ENCODE measurements at regions not wholly inside any gene's neighbourhood (a gene's known extent, or its start where the extent isn't known, plus 50 kb on each side); places are given as distances from the start of the nearest gene placed in this dataset.

DNA sequence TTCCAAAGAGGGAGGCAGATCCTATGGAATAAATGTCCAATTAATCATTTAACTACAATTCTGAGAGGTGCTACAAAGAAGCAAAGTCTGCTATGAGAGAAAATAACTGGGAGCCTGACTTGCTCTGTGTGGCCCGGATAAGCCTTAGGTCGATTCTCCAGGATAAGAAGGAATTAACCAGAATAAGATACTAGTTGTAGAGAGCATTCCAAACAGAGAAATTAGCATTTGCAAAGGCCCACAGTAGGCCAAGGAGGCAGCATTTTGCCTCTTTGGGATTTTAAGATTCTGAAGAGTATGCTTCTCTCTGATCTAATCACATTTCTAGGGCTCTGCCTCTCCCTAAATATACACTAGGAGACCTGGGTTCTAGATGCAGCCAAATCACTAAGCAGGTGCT lies 113.7 kb downstream of the SNX19 start:
- DNase-seq = no peak
- H3K27me3 ChIP-seq = no peaks in the 10 kb centered on the region
- H3K27ac ChIP-seq = no peak overlapping the region
- H3K36me3 ChIP-seq (replicated peaks in 1 of 2) = no peaks in the 10 kb centered on the region
- no peak overlapping the region for H3K4me3 ChIP-seq
- intact Hi-C loops (cut with DNase I) = no loop called here
- H3K9me3 ChIP-seq (replicated peaks in 1 of 3) = no peaks in the 10 kb centered on the region
- no peak for TF ChIP-seq CTCF (IDR thresholded peaks at IDR 0.05)
- TF ChIP-seq POLR2A (IDR thresholded peaks at IDR 0.05) = no peak
- no peaks in the 10 kb centered on the region for H3K4me1 ChIP-seq (replicated peaks in 1 of 2)
- 72 to 78% (median 75%) methylated on average over 2 of the region's 2 CpGs for WGBS, 4 donors

DNA sequence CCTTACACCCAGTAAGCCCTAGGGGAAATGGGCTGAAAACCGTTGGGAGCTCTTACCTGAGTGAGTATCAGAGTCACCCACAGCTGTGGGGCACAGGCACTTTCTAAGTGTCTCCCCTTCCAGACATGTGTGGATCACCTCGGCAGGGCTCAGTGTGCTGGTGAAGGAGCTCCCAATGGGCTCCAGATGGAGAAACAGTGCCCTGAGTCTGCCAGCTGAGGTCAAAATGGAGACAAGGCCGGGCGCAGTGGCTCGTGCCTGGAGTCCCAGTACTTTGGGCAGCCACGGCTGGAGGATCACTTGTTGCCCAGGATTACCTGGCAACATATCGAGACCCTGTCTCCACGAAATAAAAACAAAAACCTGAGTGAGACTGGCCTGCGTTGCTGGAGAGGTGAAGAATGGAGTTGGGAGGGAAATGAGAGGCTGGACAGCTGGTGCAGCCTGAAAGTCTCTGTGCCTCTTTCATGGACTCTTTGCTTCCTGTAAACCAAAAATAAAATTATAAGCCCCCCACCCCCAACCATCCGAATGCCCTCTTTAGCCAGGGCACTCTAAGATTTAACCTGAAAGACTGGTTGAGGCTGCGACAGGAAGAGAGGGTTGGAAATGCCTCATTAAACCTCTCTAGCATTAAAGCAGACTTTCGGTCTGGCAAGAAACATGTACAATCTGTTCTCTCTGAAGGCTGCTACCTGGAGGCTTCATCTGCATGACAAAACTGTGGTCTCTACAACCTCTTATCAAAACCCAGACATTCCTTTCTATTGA lies 111.8 kb downstream of the SNX19 start:
- Histone ChIP-seq H3K27ac (no peak overlapping the region), H3K4me1 (replicated peaks in 1 of 2) (no peaks in the 10 kb centered on the region), H3K27me3 (no peaks in the 10 kb centered on the region), H3K36me3 (replicated peaks in 1 of 2) (no peaks in the 10 kb centered on the region), H3K4me3 (no peak overlapping the region), H3K9me3 (replicated peaks in 1 of 3) (no peaks in the 10 kb centered on the region)
- intact Hi-C loops (cut with DNase I) = no loop called here
- 82 to 89% (median 87%) methylated on average over 12 of the region's 12 CpGs for WGBS, 4 donors
- no peak for DNase-seq
- no peak for TF ChIP-seq POLR2A (IDR thresholded peaks at IDR 0.05)

GRCh38 chr11:130806746-130807145 lies 109.5 kb downstream of the SNX19 start:
- DNase-seq = no peak
- H3K4me1 ChIP-seq (replicated peaks in 1 of 2) = no peaks in the 10 kb centered on the region
- TF ChIP-seq POLR2A (IDR thresholded peaks at IDR 0.05) (no peak), CTCF (IDR thresholded peaks at IDR 0.05) (no peak)
- no peaks in the 10 kb centered on the region for H3K27me3 ChIP-seq
- no peaks in the 10 kb centered on the region for H3K9me3 ChIP-seq (replicated peaks in 1 of 3)
- H3K4me3 ChIP-seq = no peak overlapping the region
- WGBS, 4 donors = 54 to 63% (median 61%) methylated on average over 3 of the region's 3 CpGs
- intact Hi-C loops (cut with DNase I) = no loop called here
- H3K27ac ChIP-seq = no peak overlapping the region
- H3K36me3 ChIP-seq (replicated peaks in 1 of 2) = no peaks in the 10 kb centered on the region

DNA sequence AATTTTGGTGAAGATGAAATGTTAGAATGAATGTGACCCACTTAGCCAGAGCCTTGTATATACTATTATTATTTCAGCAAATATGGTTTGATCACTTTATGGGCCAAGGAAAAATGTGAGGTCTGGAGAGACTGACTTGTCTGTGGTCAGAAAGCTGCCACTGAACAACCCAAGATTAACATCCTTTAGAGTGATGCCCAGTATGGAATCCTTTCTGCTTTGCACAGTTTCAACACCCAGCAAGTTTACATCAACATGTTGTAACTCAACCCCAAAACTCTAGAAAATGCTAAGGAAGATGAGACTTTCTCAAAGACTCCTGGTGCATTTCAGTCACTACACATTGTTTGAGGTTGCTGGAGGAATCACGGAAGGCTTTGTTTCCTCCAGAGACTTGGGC lies 107.7 kb downstream of the SNX19 start:
- DNase-seq = no peak
- H3K4me3 ChIP-seq = no peak overlapping the region
- TF ChIP-seq CTCF (IDR thresholded peaks at IDR 0.05) (no peak), POLR2A (IDR thresholded peaks at IDR 0.05) (no peak)
- no peaks in the 10 kb centered on the region for H3K4me1 ChIP-seq (replicated peaks in 1 of 2)
- WGBS, 4 donors = 60 to 90% (median 83%) methylated on average over 1 of the region's 1 CpG
- no peak overlapping the region for H3K27ac ChIP-seq
- intact Hi-C loops (cut with DNase I) = no loop called here
- no peaks in the 10 kb centered on the region for H3K36me3 ChIP-seq (replicated peaks in 1 of 2)
- no peaks in the 10 kb centered on the region for H3K27me3 ChIP-seq
- no peaks in the 10 kb centered on the region for H3K9me3 ChIP-seq (replicated peaks in 1 of 3)

GRCh38 chr11:130813196-130813595 lies 103.1 kb downstream of the SNX19 start:
- intact Hi-C loops (cut with DNase I) = no loop called here
- H3K36me3 ChIP-seq (replicated peaks in 1 of 2) = no peaks in the 10 kb centered on the region
- 80 to 91% (median 89%) methylated on average over 8 of the region's 8 CpGs for whole genome bisulfite sequencing, 4 donors

More at GRCh38 chr11:130813196-130813595, 103.1 kb downstream of the SNX19 start:
- Histone ChIP-seq H3K27me3 (peaks cover 4% of the 10 kb centered on the region), H3K9me3 (replicated peaks in 1 of 3) (no peaks in the 10 kb centered on the region), H3K4me3 (no peak overlapping the region), H3K27ac (no peak overlapping the region), H3K4me1 (replicated peaks in 1 of 2) (no peaks in the 10 kb centered on the region)
- no peak for DNase-seq
- TF ChIP-seq POLR2A (IDR thresholded peaks at IDR 0.05) (no peak), CTCF (IDR thresholded peaks at IDR 0.05) (no peak)
